Upper lobe of left lung (tissue), 6 donors: ENCODE measurements at regions not wholly inside any gene's neighbourhood (a gene's known extent, or its start where the extent isn't known, plus 50 kb on each side); places are given as distances from the start of the nearest gene placed in this dataset.
A peak's percentile ranks its signal among the peaks of the same experiment; 100 is the strongest.

Experiments
- ATAC-seq, 2 donors: fragments of 200-7000 bp; cut with Tn5 transposase; one replicate each; pipeline ENCODE4 v1.9.1; 2022; ENCODE audit warnings: mild to moderate bottlenecking in 2 of 2, moderate library complexity in 2 of 2; ENCODE audit not compliant: low FRiP score in 2 of 2
- DNase-seq, 2 donors: peaks; one replicate each; pipeline ENCODE4 v3.0.0-alpha.2; 2019 to 2020
- H3K27ac ChIP-seq, 4 donors: fragments of 200-600 bp; sonication (generic); one replicate each; pipeline ENCODE4 v1.5.1; 2016 to 2019
- H3K27me3 ChIP-seq, 4 donors: fragments of 200-600 bp; sonication (generic); one replicate each; pipeline ENCODE4 v1.5.1; 2017 to 2019
- H3K36me3 ChIP-seq, 4 donors: fragments of 200-600 bp; sonication (generic); one replicate each; pipeline ENCODE4 v1.5.1; 2016 to 2019
- H3K4me1 ChIP-seq, 4 donors: fragments of 200-600 bp; sonication (generic); one replicate each; pipeline ENCODE4 v1.5.1; 2018 to 2019
- H3K4me3 ChIP-seq, 4 donors: fragments of 200-600 bp; sonication (generic); one replicate each; pipeline ENCODE4 v1.5.1; 2017 to 2019; ENCODE audit warnings: mild to moderate bottlenecking in 2 of 4, moderate library complexity in 1 of 4
- H3K9me3 ChIP-seq, 4 donors: fragments of 200-600 bp; sonication (generic); one replicate each; pipeline ENCODE4 v1.5.1; 2018 to 2019
- EP300 ChIP-seq, 4 donors: sonication (generic); formaldehyde crosslinking; IDR thresholded peaks; one replicate each; pipeline ENCODE4 v1.5.1; 2017; ENCODE audit warnings: antibody characterized with exemption in 4 of 4, control low read depth in 2 of 4
- POLR2A ChIP-seq, 4 donors: fragments of 450-650 bp; IDR thresholded peaks; one replicate each; pipeline ENCODE4 v1.5.1; 2016 to 2017; ENCODE audit warnings: antibody characterized with exemption in 4 of 4, mild to moderate bottlenecking in 2 of 4
- POLR2AphosphoS5 ChIP-seq, 2 donors: sonication (generic); formaldehyde crosslinking; IDR thresholded peaks; one replicate each; pipeline ENCODE4 v1.5.1; 2017; ENCODE audit warnings: antibody characterized with exemption in 2 of 2
- WGBS, 2 donors: methylation state at CpG; one replicate each; pipeline ENCODE4 v1.1.5; 2017 to 2018; 5-methylcytosine and 5-hydroxymethylcytosine counted together
- TF ChIP-seq, protein P1 (sequence below), 6 experiments: fragments of 450-650 bp in 4 of 6; fragments of 200-600 bp in 2 of 6; sonication (generic) in 2 of 6; IDR thresholded peaks; one replicate each; pipeline ENCODE4 v1.5.1; 2016 to 2019; ENCODE audit warnings: antibody characterized with exemption in 6 of 6
- donor health status: DM: no; HTN: no; CAD: no; lungs with moderate emphysema.
- donor health status: DM: no; HTN: yes; CAD: no; lungs with severe emphysema.

DNA sequence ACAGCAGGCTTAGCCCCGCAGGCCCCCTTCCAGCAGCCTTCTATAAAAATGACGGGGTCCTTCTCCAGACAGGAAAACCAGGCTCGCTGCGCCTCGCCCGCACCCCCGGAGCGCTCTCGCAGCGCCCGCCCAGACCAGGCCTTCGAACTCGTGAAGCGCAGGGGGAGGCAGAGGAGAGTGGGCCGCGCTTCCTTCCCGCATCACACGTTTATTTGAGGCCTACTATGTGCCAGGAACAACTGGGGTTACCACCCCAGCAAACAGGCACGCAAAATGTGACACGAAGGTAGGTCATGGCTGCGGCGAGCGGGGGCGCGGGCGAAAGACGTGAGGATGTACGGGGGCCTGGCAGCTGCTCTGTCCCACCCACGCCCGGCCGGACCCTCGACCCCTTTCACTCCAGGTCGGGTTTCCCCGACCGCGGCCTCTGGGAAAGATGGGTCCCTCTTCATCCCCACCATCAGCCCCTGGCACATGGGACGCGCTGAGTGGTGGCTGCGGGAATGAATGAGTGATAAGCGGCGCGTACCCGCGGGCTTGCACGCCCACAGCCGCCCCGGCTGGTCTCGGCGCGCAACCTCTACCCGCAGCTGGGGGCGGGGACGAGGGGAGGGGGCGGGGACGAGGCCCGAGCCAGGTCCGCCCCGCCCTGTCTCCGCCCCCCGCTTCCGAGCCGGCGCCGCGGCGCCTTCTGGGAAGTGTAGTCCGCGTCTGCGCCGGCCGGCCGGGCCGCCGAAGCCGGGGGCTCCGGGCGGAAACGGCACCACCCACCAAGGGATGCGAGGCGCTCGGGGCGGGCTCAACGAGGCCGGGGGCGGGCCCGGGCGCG is 59.1 kb downstream of the ZNF467 start:
- H3K27ac ChIP-seq = peak overlapping the region in 2 of 4 donors; percentile 75 to 83
- WGBS, 2 donors = 2 to 10% methylated on average over 28 to 38 of the region's 88 CpGs
- peak; percentile 95 to 99 for ATAC-seq

DNA sequence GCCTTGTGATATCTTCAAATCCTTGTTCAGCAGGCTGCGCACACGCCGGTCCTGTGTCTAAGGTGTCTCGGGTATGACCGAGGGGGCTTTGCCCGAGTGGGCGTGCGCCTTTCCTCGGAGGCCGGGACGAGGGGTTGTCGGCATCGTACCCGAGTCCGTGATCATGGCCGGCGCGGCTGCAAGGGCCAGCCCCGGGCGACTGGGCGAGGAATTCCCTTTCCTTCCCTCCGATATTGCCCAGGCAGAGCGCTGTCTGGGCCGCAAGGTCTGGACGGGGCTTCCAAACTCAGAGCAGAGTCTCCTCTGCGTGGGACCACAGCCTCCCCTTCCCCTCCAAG is 59.7 kb downstream of the ZNF467 start:
- ATAC-seq (no peak), DNase-seq (peak; percentile 18 to 84)
- 72 to 80% methylated on average over 20 to 26 of the region's 26 CpGs for WGBS, 2 donors
- Histone ChIP-seq H3K27ac (peak overlapping the region in 1 of 4 donors; percentile 83), H3K27me3 (no peaks in the 10 kb centered on the region), H3K4me3 (peak overlapping the region in 3 of 4 donors; percentile 77 to 89 (median 82)), H3K9me3 (peaks cover 4 to 19% (median 16%) of the 10 kb centered on the region in 4 donors), H3K36me3 (no peaks in the 10 kb centered on the region), H3K4me1 (peaks cover 12 to 25% (median 17%) of the 10 kb centered on the region in 4 donors)
- TF ChIP-seq, protein P1, sequence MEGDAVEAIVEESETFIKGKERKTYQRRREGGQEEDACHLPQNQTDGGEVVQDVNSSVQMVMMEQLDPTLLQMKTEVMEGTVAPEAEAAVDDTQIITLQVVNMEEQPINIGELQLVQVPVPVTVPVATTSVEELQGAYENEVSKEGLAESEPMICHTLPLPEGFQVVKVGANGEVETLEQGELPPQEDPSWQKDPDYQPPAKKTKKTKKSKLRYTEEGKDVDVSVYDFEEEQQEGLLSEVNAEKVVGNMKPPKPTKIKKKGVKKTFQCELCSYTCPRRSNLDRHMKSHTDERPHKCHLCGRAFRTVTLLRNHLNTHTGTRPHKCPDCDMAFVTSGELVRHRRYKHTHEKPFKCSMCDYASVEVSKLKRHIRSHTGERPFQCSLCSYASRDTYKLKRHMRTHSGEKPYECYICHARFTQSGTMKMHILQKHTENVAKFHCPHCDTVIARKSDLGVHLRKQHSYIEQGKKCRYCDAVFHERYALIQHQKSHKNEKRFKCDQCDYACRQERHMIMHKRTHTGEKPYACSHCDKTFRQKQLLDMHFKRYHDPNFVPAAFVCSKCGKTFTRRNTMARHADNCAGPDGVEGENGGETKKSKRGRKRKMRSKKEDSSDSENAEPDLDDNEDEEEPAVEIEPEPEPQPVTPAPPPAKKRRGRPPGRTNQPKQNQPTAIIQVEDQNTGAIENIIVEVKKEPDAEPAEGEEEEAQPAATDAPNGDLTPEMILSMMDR (IDR thresholded peaks at IDR 0.05) = no peak
- TF ChIP-seq EP300 (IDR thresholded peaks at IDR 0.05) (no peak), POLR2AphosphoS5 (IDR thresholded peaks at IDR 0.05) (no peak), POLR2A (IDR thresholded peaks at IDR 0.05) (no peak)

More for the DNA sequence above, 59.1 kb downstream of the ZNF467 start:
- peaks cover 4 to 18% (median 15%) of the 10 kb centered on the region in 4 donors for H3K9me3 ChIP-seq
- no peaks in the 10 kb centered on the region for H3K27me3 ChIP-seq
- peak overlapping the region; percentile 48 to 89 (median 80) for H3K4me3 ChIP-seq
- no peaks in the 10 kb centered on the region for H3K36me3 ChIP-seq
- peaks cover 12 to 25% (median 17%) of the 10 kb centered on the region in 4 donors for H3K4me1 ChIP-seq
- DNase-seq = peak; percentile 91 to 99
- TF ChIP-seq, protein P1 (IDR thresholded peaks at IDR 0.05) = no peak
- no peak for TF ChIP-seq POLR2A (IDR thresholded peaks at IDR 0.05)
- TF ChIP-seq POLR2AphosphoS5 (IDR thresholded peaks at IDR 0.05) = no peak
- TF ChIP-seq EP300 (IDR thresholded peaks at IDR 0.05) = no peak

DNA sequence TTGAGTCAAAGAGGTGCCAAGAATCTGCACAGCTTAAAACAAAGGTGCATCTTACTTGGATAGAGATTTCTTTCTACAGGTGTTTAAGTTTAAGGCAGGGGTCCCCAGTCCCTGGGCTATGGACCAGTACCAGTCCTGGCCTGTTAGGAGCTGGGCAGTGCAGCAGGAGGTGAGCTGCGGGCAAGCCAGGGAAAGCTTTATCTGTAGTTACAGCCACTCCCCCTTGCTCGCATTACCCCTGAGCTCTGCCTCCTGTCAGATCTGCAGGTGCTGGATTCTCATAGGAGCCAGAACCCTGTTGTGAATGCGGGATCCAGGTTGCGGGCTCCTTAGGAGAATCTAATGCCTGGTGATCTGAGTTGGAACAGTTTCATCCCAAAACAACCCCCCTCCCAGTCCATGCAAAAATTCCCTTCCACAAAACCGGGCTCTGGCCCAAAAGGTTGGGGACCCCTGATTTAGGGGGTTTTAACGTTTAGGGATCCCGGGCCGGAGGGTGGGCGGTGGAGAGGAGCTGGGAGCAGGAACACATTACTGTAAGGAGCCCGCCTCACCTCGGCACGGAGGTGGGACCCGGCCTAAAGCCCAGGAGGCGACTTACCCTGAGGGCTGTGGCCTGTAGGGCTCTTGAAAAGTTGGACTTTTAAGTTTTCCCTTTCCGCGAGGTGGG is 60.2 kb downstream of the ZNF467 start:
- DNase-seq = peak in 1 of 2 donors; percentile 9
- WGBS, 2 donors = 85 to 90% methylated on average over 16 of the region's 16 CpGs
- no peak for ATAC-seq
- H3K27ac ChIP-seq = no peak overlapping the region
- peaks cover 4 to 19% (median 16%) of the 10 kb centered on the region in 4 donors for H3K9me3 ChIP-seq
- H3K36me3 ChIP-seq = no peaks in the 10 kb centered on the region
- H3K4me3 ChIP-seq = peak overlapping the region in 1 of 4 donors; percentile 77
- H3K4me1 ChIP-seq = peaks cover 12 to 25% (median 17%) of the 10 kb centered on the region in 4 donors
- H3K27me3 ChIP-seq = no peaks in the 10 kb centered on the region
- TF ChIP-seq, protein P1 (IDR thresholded peaks at IDR 0.05) = no peak
- TF ChIP-seq EP300 (IDR thresholded peaks at IDR 0.05) (no peak), POLR2A (IDR thresholded peaks at IDR 0.05) (no peak), POLR2AphosphoS5 (IDR thresholded peaks at IDR 0.05) (no peak)

DNA sequence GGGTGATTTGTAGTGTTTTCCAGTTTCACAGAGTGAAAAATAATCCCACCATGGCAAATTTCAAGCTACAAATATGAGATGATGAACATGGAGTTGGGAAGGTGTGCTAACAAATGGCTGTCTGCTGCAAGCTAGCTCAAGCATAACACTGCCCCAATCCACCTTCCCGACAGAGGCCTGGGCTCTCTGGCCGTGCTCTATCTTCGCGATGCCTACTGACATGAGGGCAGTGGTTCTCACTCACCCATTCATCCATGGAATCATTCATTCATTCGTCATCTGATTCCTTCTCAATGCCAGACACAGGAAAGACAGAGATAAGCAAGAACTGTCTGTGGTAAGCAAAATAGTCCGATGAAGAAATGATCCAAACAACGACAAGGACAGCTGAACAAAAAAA is 65.4 kb downstream of the ZNF467 start:
- ATAC-seq = no peak

More for the DNA sequence above, 65.4 kb downstream of the ZNF467 start:
- Histone ChIP-seq H3K4me3 (no peak overlapping the region), H3K36me3 (no peaks in the 10 kb centered on the region), H3K27me3 (no peaks in the 10 kb centered on the region), H3K4me1 (no peaks in the 10 kb centered on the region), H3K27ac (no peak overlapping the region), H3K9me3 (peaks cover 4 to 19% (median 16%) of the 10 kb centered on the region in 4 donors)
- no peak for TF ChIP-seq POLR2A (IDR thresholded peaks at IDR 0.05)
- no peak for TF ChIP-seq EP300 (IDR thresholded peaks at IDR 0.05)
- no peak for TF ChIP-seq POLR2AphosphoS5 (IDR thresholded peaks at IDR 0.05)
- TF ChIP-seq, protein P1 (IDR thresholded peaks at IDR 0.05) = no peak
- DNase-seq = no peak
- WGBS, 2 donors = 86 to 90% methylated on average over 7 of the region's 7 CpGs
